Stimulated activated CD8-positive, alpha-beta memory T cell treated with anti-CD3 and anti-CD28 coated beads, Interleukin-7, amount 100 ng/mL, for 1 hour (primary cell): ENCODE measurements at regions not wholly inside any gene's neighbourhood (a gene's known extent, or its start where the extent isn't known, plus 50 kb on each side); places are given as distances from the start of the nearest gene placed in this dataset.
A peak's percentile ranks its signal among the peaks of the same experiment; 100 is the strongest.
"Not testable (repeated sequence)": the region's sequence is repeated elsewhere in the genome, so short reads cannot be mapped to it uniquely, and the experiment has no call there.

Source experiments
- DNase-seq, 2 donors: peaks; one replicate each; pipeline ENCODE4 v3.0.0-alpha.2; 2020; ENCODE audit warnings: low read depth in 2 of 2

GRCh38 chr2:7429733-7430132 lies 512.5 kb downstream of the RNF144A start:
- no peak for DNase-seq

GRCh38 chr2:7430421-7430868 lies 513.2 kb downstream of the RNF144A start:
- DNase-seq = no peak

- peak in 1 of 2 donors; percentile 23 for DNase-seq
These were observed 513.8 kb downstream of the RNF144A start for GRCh38 chr2:7430869-7431641.

GRCh38 chr2:7432436-7432835 lies 515.2 kb downstream of the RNF144A start:
- DNase-seq = no peak

GRCh38 chr2:7436096-7436906 lies 519.1 kb downstream of the RNF144A start:
- no peak for DNase-seq

- no peak for DNase-seq
These were observed 519.9 kb downstream of the RNF144A start for GRCh38 chr2:7437141-7437540.

GRCh38 chr2:7437716-7438632 lies 520.8 kb downstream of the RNF144A start:
- DNase-seq = no peak

GRCh38 chr2:7438855-7439254 lies 521.6 kb downstream of the RNF144A start:
- no peak for DNase-seq

GRCh38 chr2:7440977-7441376 lies 523.8 kb downstream of the RNF144A start:
- no peak for DNase-seq

GRCh38 chr2:7441841-7442240 lies 524.6 kb downstream of the RNF144A start:
- not testable (repeated sequence) for DNase-seq

GRCh38 chr2:7444626-7445025 lies 527.4 kb downstream of the RNF144A start:
- no peak for DNase-seq

- no peak for DNase-seq
These were observed 531.5 kb downstream of the RNF144A start for GRCh38 chr2:7448578-7449264.

GRCh38 chr2:7449298-7449697 lies 532.1 kb downstream of the RNF144A start:
- DNase-seq = no peak

- DNase-seq = no peak
These were observed 533.1 kb downstream of the RNF144A start for GRCh38 chr2:7450188-7450832.

GRCh38 chr2:7450833-7451190 lies 533.6 kb downstream of the RNF144A start:
- no peak for DNase-seq

- peak in 1 of 2 donors; percentile 17 for DNase-seq
These were observed 535.1 kb downstream of the RNF144A start for GRCh38 chr2:7452110-7452876.

- no peak for DNase-seq
These were observed 537.4 kb downstream of the RNF144A start for GRCh38 chr2:7454592-7454991.

- DNase-seq = no peak
These were observed 539.5 kb downstream of the RNF144A start for GRCh38 chr2:7456762-7457161.

GRCh38 chr2:7458066-7458465 lies 540.9 kb downstream of the RNF144A start:
- DNase-seq = no peak
